OCI-LY3 (cell line): ENCODE measurements at regions not wholly inside any gene's neighbourhood (a gene's known extent, or its start where the extent isn't known, plus 50 kb on each side); places are given as distances from the start of the nearest gene placed in this dataset.

Source experiments
- H2AFZ ChIP-seq: fragments of 200-600, 300-600 bp; shearing (Covaris generic); 2 replicates; pipeline ENCODE4 v1.6.0; 2014; ENCODE audit warnings: antibody characterized with exemption, low read depth, low read length
- H3K27ac ChIP-seq: fragments of 200-600, 300-600 bp; sonication (generic); 2 replicates; pipeline ENCODE4 v1.5.1; 2014; ENCODE audit warnings: mild to moderate bottlenecking, low read length, moderate library complexity, mixed read lengths
- H3K27me3 ChIP-seq: fragments of 200-600, 300-600 bp; sonication (generic); 2 replicates; pipeline ENCODE4 v1.6.1; 2014; ENCODE audit warnings: low read depth, low read length, mixed read lengths
- H3K36me3 ChIP-seq: fragments of 200-600, 300-600 bp; sonication (generic); replicated peaks from 2 replicates; pipeline ENCODE3; 2014; ENCODE audit warnings: low read depth, low read length, mixed read lengths
- H3K4me1 ChIP-seq: fragments of 300-600, 200-600 bp; sonication (generic); 2 replicates; pipeline ENCODE4 v1.6.1; 2014; ENCODE audit warnings: low read length, mixed read lengths
- H3K4me2 ChIP-seq: fragments of 200-600, 300-600 bp; sonication (generic); 2 replicates; pipeline ENCODE4 v1.6.1; 2014; ENCODE audit warnings: low read length, mixed read lengths
- H3K4me3 ChIP-seq: fragments of 300-600, 200-600 bp; sonication (generic); 2 replicates; pipeline ENCODE4 v1.5.1; 2014; ENCODE audit warnings: antibody characterized with exemption, mild to moderate bottlenecking, low read length, moderate library complexity
- H3K79me2 ChIP-seq: fragments of 300-600, 200-600 bp; shearing (Covaris generic); 2 replicates; pipeline ENCODE4 v1.6.1; 2014; ENCODE audit warnings: mild to moderate bottlenecking, low read length, mixed read lengths
- H3K9ac ChIP-seq: fragments of 300-600, 200-600 bp; shearing (Covaris generic); 2 replicates; pipeline ENCODE4 v1.6.0; 2014; ENCODE audit warnings: mild to moderate bottlenecking, low read length, moderate library complexity
- H3K9me3 ChIP-seq: fragments of 200-600, 300-600 bp; shearing (Covaris generic); 2 replicates; pipeline ENCODE4 v1.6.1; 2014; ENCODE audit warnings: low read length, mixed read lengths; ENCODE audit not compliant: insufficient read depth
- H4K20me1 ChIP-seq: fragments of 200-600, 300-600 bp; sonication (generic); 2 replicates; pipeline ENCODE4 v1.6.1; 2016; ENCODE audit warnings: low read length, mixed read lengths; ENCODE audit not compliant: insufficient read depth
- EZH2phosphoT487 ChIP-seq: fragments of 200-600 bp; shearing (Covaris generic); IDR thresholded peaks from 2 replicates; pipeline ENCODE4 v1.6.1; 2018; ENCODE audit warnings: antibody characterized with exemption, mixed run types, low read depth
- TF ChIP-seq, protein P1 (sequence below): fragments of 200-600, 300-600 bp; sonication (generic); IDR thresholded peaks from 2 replicates; pipeline ENCODE4 v1.5.1; 2014; ENCODE audit warnings: antibody characterized with exemption, low read length, low read depth

DNA sequence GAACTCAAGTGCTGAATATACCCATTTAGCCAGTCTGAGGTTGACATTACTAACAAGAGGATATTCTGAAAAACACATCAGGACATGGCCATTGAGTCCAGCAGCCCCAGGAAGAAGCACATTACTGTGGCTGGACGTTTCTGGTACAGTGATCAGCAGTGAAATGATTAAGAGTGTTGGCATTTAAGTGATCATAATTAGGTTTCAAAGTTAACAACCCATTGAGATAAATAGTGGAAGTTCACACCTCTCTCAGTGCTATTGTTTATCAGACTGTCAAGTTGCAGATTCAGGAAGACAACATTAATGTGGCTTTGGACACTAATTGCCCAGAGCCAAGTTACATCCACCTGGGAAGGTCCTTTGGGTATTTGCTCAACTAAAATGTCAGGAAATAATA lies 139.5 kb upstream of the GAREM1 start:
- no peaks in the 10 kb centered on the region for H3K9me3 ChIP-seq
- H3K4me2 ChIP-seq = no peak overlapping the region
- H4K20me1 ChIP-seq = no peaks in the 10 kb centered on the region
- H2AFZ ChIP-seq = no peak overlapping the region
- no peaks in the 10 kb centered on the region for H3K27me3 ChIP-seq
- no peak overlapping the region for H3K9ac ChIP-seq
- H3K4me1 ChIP-seq = peaks cover 5% of the 10 kb centered on the region; the same call in 1 of the 2 replicates
- no peaks in the 10 kb centered on the region for H3K79me2 ChIP-seq
- no peak overlapping the region for H3K27ac ChIP-seq
- TF ChIP-seq, protein P1, sequence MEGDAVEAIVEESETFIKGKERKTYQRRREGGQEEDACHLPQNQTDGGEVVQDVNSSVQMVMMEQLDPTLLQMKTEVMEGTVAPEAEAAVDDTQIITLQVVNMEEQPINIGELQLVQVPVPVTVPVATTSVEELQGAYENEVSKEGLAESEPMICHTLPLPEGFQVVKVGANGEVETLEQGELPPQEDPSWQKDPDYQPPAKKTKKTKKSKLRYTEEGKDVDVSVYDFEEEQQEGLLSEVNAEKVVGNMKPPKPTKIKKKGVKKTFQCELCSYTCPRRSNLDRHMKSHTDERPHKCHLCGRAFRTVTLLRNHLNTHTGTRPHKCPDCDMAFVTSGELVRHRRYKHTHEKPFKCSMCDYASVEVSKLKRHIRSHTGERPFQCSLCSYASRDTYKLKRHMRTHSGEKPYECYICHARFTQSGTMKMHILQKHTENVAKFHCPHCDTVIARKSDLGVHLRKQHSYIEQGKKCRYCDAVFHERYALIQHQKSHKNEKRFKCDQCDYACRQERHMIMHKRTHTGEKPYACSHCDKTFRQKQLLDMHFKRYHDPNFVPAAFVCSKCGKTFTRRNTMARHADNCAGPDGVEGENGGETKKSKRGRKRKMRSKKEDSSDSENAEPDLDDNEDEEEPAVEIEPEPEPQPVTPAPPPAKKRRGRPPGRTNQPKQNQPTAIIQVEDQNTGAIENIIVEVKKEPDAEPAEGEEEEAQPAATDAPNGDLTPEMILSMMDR = no peak
- no peak for TF ChIP-seq EZH2phosphoT487
- H3K36me3 ChIP-seq = no peaks in the 10 kb centered on the region
- no peak overlapping the region for H3K4me3 ChIP-seq

DNA sequence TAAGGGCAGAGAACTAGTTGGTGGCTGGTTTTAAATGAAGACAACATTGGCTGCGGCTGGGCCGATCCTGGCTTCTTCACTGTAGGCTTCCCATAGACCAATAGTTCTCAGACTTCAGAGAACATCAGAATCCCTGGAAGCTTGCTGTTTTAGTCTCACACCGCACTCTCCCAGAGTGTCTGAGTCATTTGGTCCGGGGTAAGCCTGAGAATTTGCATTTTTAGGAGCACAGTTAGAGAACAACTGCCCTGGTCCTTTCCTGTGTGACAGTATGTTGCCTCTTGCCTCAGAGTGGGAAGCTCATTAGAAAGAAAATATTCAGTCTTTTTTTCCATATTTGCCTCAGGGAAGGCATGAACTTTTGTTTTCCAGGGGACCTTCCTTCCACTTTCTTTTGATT lies 137.1 kb upstream of the GAREM1 start:
- TF ChIP-seq, protein P1 = no peak
- TF ChIP-seq EZH2phosphoT487 = no peak
- H3K4me1 ChIP-seq = no peaks in the 10 kb centered on the region
- H2AFZ ChIP-seq = no peak overlapping the region
- H3K9ac ChIP-seq = no peak overlapping the region
- no peak overlapping the region for H3K4me3 ChIP-seq
- H3K36me3 ChIP-seq = no peaks in the 10 kb centered on the region
- no peaks in the 10 kb centered on the region for H3K27me3 ChIP-seq
- no peaks in the 10 kb centered on the region for H3K79me2 ChIP-seq
- H3K4me2 ChIP-seq = no peak overlapping the region
- no peaks in the 10 kb centered on the region for H3K9me3 ChIP-seq
- no peak overlapping the region for H3K27ac ChIP-seq
- no peaks in the 10 kb centered on the region for H4K20me1 ChIP-seq

DNA sequence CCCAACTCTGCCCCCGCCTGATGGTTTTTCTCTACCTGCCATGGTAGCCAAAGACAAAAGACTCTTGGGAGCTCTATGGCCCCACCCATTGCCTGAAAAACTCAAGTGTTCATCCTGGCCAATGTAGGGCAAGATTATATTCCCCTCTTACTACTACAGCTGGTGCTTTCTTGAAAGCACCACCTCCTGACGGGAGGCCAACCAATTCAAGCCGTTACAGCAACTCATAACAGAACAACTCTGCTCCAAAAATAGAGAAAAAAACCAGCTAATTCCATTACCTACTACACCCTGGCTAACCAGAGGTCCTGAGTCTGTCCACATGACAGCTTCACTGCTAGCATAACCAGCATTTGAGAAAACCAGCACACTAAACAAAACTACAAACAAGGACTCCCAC lies 127.5 kb upstream of the GAREM1 start:
- Histone ChIP-seq H3K79me2 (no peaks in the 10 kb centered on the region), H3K9ac (no peak overlapping the region), H3K4me3 (no peak overlapping the region), H3K4me1 (no peaks in the 10 kb centered on the region), H2AFZ (no peak overlapping the region), H3K27ac (no peak overlapping the region), H3K36me3 (no peaks in the 10 kb centered on the region), H3K4me2 (no peak overlapping the region), H3K9me3 (no peaks in the 10 kb centered on the region), H3K27me3 (no peaks in the 10 kb centered on the region), H4K20me1 (no peaks in the 10 kb centered on the region)
- TF ChIP-seq EZH2phosphoT487 = no peak
- TF ChIP-seq, protein P1 = no peak

DNA sequence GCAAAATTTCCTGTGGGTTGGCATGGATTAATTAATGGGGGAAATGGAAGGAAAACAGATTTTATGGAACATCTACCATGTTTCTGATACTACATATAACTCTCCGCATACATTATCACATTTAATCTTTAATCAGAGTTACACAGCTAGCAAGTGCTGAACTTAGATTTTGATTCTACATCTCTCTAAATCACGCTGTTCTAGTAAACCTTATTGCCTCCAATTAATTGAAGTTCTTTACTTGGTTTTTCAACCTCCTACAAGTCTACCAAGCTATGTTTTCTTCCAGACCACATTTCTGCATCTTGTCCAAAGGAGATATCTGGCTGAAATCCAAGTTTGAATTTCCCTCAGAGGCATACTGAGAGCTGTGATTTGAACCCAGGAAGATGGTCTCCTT lies 125.8 kb upstream of the GAREM1 start:
- Histone ChIP-seq H3K4me3 (no peak overlapping the region), H3K4me1 (no peaks in the 10 kb centered on the region), H3K79me2 (no peaks in the 10 kb centered on the region), H2AFZ (no peak overlapping the region), H3K9me3 (no peaks in the 10 kb centered on the region), H3K27me3 (no peaks in the 10 kb centered on the region), H3K4me2 (no peak overlapping the region), H3K27ac (no peak overlapping the region), H3K36me3 (no peaks in the 10 kb centered on the region), H4K20me1 (no peaks in the 10 kb centered on the region), H3K9ac (no peak overlapping the region)
- TF ChIP-seq, protein P1 = no peak
- TF ChIP-seq EZH2phosphoT487 = no peak
